ENCODE measurements at regions not wholly inside any gene's neighbourhood (a gene's known extent, or its start where the extent isn't known, plus 50 kb on each side); places are given as distances from the start of the nearest gene placed in this dataset.

DNA sequence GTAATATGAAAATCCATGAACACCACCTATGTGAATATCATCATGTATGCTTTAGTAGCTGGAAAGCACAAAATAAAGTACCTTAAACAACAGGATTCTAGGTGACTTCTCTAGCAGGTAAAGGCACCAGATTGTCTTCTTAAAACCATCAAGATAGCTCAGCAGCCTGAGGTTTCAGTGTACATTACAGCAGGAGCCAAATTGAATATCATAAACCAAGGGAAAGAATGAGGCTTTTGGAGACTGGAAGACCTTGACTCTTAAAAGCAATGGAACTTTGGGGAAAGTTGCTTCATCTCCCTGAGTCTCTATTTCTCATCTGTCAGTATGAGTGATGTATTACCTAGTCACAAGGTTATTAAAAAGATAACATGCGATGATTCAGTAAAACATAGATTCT lies 429.7 kb upstream of the SPHKAP start:
- H2AFZ ChIP-seq, result no peak overlapping the region

DNA sequence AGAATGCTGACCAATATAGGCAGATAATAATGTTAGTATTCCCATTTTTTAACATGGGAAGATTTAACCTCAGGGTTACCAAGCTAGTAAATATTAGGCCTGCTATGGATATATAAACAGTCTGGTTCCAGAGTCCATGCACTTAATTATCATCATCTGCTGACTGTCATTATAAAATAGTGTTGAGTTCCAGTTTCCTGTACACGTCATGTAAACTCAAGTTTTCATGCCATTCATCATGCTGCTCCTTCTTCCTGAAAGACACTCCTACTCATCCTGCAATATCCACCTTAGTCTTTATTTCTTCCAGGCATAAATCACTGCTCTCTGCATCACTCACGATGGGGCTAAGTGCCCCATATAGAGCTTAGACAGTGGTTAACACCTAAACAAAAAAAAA lies 420.8 kb upstream of the SPHKAP start:
- TF ChIP-seq EZH2phosphoT487 (IDR thresholded peaks at IDR 0.05; ENCODE audit: low read depth, severe bottlenecking, unreplicated experiment), result no peak
- no peak for TF ChIP-seq EZH2 (IDR thresholded peaks at IDR 0.05; ENCODE audit: borderline replicate concordance)
- TF ChIP-seq, protein P1, sequence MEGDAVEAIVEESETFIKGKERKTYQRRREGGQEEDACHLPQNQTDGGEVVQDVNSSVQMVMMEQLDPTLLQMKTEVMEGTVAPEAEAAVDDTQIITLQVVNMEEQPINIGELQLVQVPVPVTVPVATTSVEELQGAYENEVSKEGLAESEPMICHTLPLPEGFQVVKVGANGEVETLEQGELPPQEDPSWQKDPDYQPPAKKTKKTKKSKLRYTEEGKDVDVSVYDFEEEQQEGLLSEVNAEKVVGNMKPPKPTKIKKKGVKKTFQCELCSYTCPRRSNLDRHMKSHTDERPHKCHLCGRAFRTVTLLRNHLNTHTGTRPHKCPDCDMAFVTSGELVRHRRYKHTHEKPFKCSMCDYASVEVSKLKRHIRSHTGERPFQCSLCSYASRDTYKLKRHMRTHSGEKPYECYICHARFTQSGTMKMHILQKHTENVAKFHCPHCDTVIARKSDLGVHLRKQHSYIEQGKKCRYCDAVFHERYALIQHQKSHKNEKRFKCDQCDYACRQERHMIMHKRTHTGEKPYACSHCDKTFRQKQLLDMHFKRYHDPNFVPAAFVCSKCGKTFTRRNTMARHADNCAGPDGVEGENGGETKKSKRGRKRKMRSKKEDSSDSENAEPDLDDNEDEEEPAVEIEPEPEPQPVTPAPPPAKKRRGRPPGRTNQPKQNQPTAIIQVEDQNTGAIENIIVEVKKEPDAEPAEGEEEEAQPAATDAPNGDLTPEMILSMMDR (IDR thresholded peaks at IDR 0.05; ENCODE audit: poor library complexity), result no peak
- WGBS (ENCODE audit: low lambda C conversion rate, missing lambda C conversion rate), result 57% methylated on average over 2 of the region's 2 CpGs
- H3K79me2 ChIP-seq, result no peaks in the 10 kb centered on the region
- H3K9me2 ChIP-seq (replicated peaks; ENCODE audit: insufficient read depth), result no peaks in the 10 kb centered on the region
- H3K9me3 ChIP-seq (ENCODE audit: low read depth), result no peaks in the 10 kb centered on the region
- H3K4me3 ChIP-seq, result no peak overlapping the region
- H2AFZ ChIP-seq, result no peak overlapping the region
- H3K36me3 ChIP-seq (replicated peaks; ENCODE audit: insufficient read depth, low read depth), result no peaks in the 10 kb centered on the region
- no peak for DNase-seq (ENCODE audit: low spot score)
- no peak overlapping the region for H3K27ac ChIP-seq
- H3K27me3 ChIP-seq, result no peaks in the 10 kb centered on the region
- H3K4me1 ChIP-seq (ENCODE audit: insufficient read depth), result no peaks in the 10 kb centered on the region
- no peaks in the 10 kb centered on the region for H4K20me1 ChIP-seq (ENCODE audit: insufficient read depth, poor library complexity, severe bottlenecking)
- no peak overlapping the region for H3K4me2 ChIP-seq

More for the DNA sequence above, 429.7 kb upstream of the SPHKAP start:
- Histone ChIP-seq H3K4me3 (no peak overlapping the region), H3K4me1 (ENCODE audit: insufficient read depth) (no peaks in the 10 kb centered on the region), H3K79me2 (no peaks in the 10 kb centered on the region), H3K27ac (no peak overlapping the region), H4K20me1 (ENCODE audit: insufficient read depth, poor library complexity, severe bottlenecking) (no peaks in the 10 kb centered on the region), H3K36me3 (replicated peaks; ENCODE audit: insufficient read depth, low read depth) (no peaks in the 10 kb centered on the region), H3K27me3 (no peaks in the 10 kb centered on the region), H3K4me2 (no peak overlapping the region), H3K9me2 (replicated peaks; ENCODE audit: insufficient read depth) (no peaks in the 10 kb centered on the region), H3K9me3 (ENCODE audit: low read depth) (no peaks in the 10 kb centered on the region)
- DNase-seq (ENCODE audit: low spot score), result no peak
- TF ChIP-seq EZH2 (IDR thresholded peaks at IDR 0.05; ENCODE audit: borderline replicate concordance) (no peak), EZH2phosphoT487 (IDR thresholded peaks at IDR 0.05; ENCODE audit: low read depth, severe bottlenecking, unreplicated experiment) (no peak)
- TF ChIP-seq, protein P1 (IDR thresholded peaks at IDR 0.05; ENCODE audit: poor library complexity), result no peak
- 97% methylated on average over 1 of the region's 1 CpG for WGBS (ENCODE audit: low lambda C conversion rate, missing lambda C conversion rate)

DNA sequence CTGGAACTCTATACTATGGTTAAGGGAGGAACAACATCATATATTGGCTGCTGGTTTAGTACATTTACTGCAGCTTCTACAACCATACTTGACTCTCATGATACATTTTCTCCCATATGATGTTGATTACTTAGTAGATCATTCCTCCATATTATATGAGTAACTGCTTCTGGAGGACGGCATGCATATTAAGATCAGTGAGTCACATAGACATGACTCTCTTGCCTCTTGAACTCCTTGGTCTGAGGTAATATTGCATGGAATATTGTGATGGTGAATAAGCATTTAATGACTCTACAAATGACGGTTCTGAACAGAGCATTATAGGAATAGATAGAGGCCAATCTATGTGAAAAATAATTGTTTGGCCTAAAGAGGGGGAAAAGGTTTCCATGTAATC lies 418.8 kb upstream of the SPHKAP start:
- Histone ChIP-seq H3K4me2 (no peak overlapping the region), H3K9me3 (ENCODE audit: low read depth) (no peaks in the 10 kb centered on the region), H3K4me1 (ENCODE audit: insufficient read depth) (no peaks in the 10 kb centered on the region), H3K4me3 (no peak overlapping the region), H3K27me3 (no peaks in the 10 kb centered on the region), H3K36me3 (replicated peaks; ENCODE audit: insufficient read depth, low read depth) (no peaks in the 10 kb centered on the region), H3K9me2 (replicated peaks; ENCODE audit: insufficient read depth) (no peaks in the 10 kb centered on the region), H3K27ac (no peak overlapping the region), H2AFZ (no peak overlapping the region), H3K79me2 (no peaks in the 10 kb centered on the region), H4K20me1 (ENCODE audit: insufficient read depth, poor library complexity, severe bottlenecking) (no peaks in the 10 kb centered on the region)
- TF ChIP-seq EZH2 (IDR thresholded peaks at IDR 0.05; ENCODE audit: borderline replicate concordance) (no peak), EZH2phosphoT487 (IDR thresholded peaks at IDR 0.05; ENCODE audit: low read depth, severe bottlenecking, unreplicated experiment) (no peak)
- TF ChIP-seq, protein P1 (IDR thresholded peaks at IDR 0.05; ENCODE audit: poor library complexity), result no peak
- WGBS (ENCODE audit: low lambda C conversion rate, missing lambda C conversion rate), result 82% methylated on average over 2 of the region's 2 CpGs
- DNase-seq (ENCODE audit: low spot score), result no peak

DNA sequence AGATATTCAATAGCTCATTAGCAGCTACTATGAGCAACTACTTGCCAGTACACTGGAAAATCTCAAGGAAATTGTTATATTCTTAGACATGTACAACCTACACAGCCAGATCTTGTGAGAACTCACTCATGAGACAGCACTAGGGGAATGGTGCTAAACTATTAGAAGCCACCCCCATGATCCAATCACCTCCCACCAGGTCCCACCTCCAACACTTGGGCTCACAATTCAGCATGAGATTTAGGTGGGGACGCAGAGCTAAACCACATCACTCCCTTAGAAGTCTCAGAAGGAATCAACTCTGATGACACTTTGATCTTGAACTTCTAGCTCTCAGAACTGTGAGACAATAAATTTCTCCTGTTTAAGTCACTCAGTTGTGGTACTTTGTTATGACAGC lies 418.3 kb upstream of the SPHKAP start:
- H3K79me2 ChIP-seq, result no peaks in the 10 kb centered on the region
- no peak overlapping the region for H3K4me2 ChIP-seq
- H2AFZ ChIP-seq, result no peak overlapping the region
- no peak overlapping the region for H3K4me3 ChIP-seq
- H4K20me1 ChIP-seq (ENCODE audit: insufficient read depth, poor library complexity, severe bottlenecking), result no peaks in the 10 kb centered on the region
- no peaks in the 10 kb centered on the region for H3K9me2 ChIP-seq (replicated peaks; ENCODE audit: insufficient read depth)
- WGBS (ENCODE audit: low lambda C conversion rate, missing lambda C conversion rate), result 95% methylated on average over 1 of the region's 1 CpG
- H3K4me1 ChIP-seq (ENCODE audit: insufficient read depth), result no peaks in the 10 kb centered on the region
- no peak for DNase-seq (ENCODE audit: low spot score)
- no peaks in the 10 kb centered on the region for H3K27me3 ChIP-seq
- H3K27ac ChIP-seq, result no peak overlapping the region
- H3K9me3 ChIP-seq (ENCODE audit: low read depth), result no peaks in the 10 kb centered on the region
- TF ChIP-seq EZH2phosphoT487 (IDR thresholded peaks at IDR 0.05; ENCODE audit: low read depth, severe bottlenecking, unreplicated experiment) (no peak), EZH2 (IDR thresholded peaks at IDR 0.05; ENCODE audit: borderline replicate concordance) (no peak)
- TF ChIP-seq, protein P1 (IDR thresholded peaks at IDR 0.05; ENCODE audit: poor library complexity), result no peak
- no peaks in the 10 kb centered on the region for H3K36me3 ChIP-seq (replicated peaks; ENCODE audit: insufficient read depth, low read depth)
